ENCODE measurements at regions not wholly inside any gene's neighbourhood (a gene's known extent, or its start where the extent isn't known, plus 50 kb on each side); places are given as distances from the start of the nearest gene placed in this dataset.

DNA sequence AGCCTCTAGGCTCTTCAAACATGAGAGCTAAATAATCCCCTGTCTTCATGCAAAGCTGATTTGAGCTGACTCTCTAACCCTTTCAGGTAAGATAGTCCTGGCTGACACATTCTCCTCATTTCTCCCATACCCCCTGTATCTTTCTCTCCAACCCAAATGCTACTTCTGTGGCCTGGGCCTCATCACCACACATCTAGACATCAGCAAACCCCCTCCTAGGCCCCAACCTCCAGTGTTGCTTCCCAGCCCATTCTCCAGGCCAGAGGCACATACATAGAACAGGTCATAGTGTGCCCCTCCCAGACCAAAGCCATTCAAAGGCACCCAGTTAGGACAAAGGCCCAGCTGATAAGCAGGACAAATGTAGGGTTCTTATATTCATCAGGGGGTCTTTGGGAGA is 84.9 kb downstream of the ANKRD60 start:
- DNase-seq (ENCODE audit: low read depth, low spot score) (no peak), ATAC-seq (no peak), FAIRE-seq (no peak)
- H3K4me3 ChIP-seq, result no peak overlapping the region
- TF ChIP-seq HDAC6 (IDR thresholded peaks at IDR 0.05; ENCODE audit: unreplicated experiment), result no peak
- no peak for TF ChIP-seq SREBF2 (IDR thresholded peaks at IDR 0.05; ENCODE audit: low read length)
- TF ChIP-seq NFXL1 (IDR thresholded peaks at IDR 0.05; ENCODE audit: borderline replicate concordance), result no peak
- TF ChIP-seq KLF5 (IDR thresholded peaks at IDR 0.05; ENCODE audit: partially characterized antibody), result no peak
- TF ChIP-seq SMARCA5 (IDR thresholded peaks at IDR 0.05), result no peak
- TF ChIP-seq, protein P1, sequence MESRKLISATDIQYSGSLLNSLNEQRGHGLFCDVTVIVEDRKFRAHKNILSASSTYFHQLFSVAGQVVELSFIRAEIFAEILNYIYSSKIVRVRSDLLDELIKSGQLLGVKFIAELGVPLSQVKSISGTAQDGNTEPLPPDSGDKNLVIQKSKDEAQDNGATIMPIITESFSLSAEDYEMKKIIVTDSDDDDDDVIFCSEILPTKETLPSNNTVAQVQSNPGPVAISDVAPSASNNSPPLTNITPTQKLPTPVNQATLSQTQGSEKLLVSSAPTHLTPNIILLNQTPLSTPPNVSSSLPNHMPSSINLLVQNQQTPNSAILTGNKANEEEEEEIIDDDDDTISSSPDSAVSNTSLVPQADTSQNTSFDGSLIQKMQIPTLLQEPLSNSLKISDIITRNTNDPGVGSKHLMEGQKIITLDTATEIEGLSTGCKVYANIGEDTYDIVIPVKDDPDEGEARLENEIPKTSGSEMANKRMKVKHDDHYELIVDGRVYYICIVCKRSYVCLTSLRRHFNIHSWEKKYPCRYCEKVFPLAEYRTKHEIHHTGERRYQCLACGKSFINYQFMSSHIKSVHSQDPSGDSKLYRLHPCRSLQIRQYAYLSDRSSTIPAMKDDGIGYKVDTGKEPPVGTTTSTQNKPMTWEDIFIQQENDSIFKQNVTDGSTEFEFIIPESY (IDR thresholded peaks at IDR 0.05), result no peak
- no peak for TF ChIP-seq RAD51 (IDR thresholded peaks at IDR 0.05)
- TF ChIP-seq, protein P2, sequence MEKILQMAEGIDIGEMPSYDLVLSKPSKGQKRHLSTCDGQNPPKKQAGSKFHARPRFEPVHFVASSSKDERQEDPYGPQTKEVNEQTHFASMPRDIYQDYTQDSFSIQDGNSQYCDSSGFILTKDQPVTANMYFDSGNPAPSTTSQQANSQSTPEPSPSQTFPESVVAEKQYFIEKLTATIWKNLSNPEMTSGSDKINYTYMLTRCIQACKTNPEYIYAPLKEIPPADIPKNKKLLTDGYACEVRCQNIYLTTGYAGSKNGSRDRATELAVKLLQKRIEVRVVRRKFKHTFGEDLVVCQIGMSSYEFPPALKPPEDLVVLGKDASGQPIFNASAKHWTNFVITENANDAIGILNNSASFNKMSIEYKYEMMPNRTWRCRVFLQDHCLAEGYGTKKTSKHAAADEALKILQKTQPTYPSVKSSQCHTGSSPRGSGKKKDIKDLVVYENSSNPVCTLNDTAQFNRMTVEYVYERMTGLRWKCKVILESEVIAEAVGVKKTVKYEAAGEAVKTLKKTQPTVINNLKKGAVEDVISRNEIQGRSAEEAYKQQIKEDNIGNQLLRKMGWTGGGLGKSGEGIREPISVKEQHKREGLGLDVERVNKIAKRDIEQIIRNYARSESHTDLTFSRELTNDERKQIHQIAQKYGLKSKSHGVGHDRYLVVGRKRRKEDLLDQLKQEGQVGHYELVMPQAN (conservative IDR thresholded peaks at IDR 0.05), result no peak
- TF ChIP-seq TCF12 (IDR thresholded peaks at IDR 0.05; ENCODE audit: low read depth, low read length), result no peak
- no peak for TF ChIP-seq FOXK2 (IDR thresholded peaks at IDR 0.05)
- TF ChIP-seq, protein P3, sequence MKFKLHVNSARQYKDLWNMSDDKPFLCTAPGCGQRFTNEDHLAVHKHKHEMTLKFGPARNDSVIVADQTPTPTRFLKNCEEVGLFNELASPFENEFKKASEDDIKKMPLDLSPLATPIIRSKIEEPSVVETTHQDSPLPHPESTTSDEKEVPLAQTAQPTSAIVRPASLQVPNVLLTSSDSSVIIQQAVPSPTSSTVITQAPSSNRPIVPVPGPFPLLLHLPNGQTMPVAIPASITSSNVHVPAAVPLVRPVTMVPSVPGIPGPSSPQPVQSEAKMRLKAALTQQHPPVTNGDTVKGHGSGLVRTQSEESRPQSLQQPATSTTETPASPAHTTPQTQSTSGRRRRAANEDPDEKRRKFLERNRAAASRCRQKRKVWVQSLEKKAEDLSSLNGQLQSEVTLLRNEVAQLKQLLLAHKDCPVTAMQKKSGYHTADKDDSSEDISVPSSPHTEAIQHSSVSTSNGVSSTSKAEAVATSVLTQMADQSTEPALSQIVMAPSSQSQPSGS (IDR thresholded peaks at IDR 0.05; ENCODE audit: low read length), result no peak
- TF ChIP-seq SREBF1 (IDR thresholded peaks at IDR 0.05; ENCODE audit: low read length), result no peak
- TF ChIP-seq, protein P4, sequence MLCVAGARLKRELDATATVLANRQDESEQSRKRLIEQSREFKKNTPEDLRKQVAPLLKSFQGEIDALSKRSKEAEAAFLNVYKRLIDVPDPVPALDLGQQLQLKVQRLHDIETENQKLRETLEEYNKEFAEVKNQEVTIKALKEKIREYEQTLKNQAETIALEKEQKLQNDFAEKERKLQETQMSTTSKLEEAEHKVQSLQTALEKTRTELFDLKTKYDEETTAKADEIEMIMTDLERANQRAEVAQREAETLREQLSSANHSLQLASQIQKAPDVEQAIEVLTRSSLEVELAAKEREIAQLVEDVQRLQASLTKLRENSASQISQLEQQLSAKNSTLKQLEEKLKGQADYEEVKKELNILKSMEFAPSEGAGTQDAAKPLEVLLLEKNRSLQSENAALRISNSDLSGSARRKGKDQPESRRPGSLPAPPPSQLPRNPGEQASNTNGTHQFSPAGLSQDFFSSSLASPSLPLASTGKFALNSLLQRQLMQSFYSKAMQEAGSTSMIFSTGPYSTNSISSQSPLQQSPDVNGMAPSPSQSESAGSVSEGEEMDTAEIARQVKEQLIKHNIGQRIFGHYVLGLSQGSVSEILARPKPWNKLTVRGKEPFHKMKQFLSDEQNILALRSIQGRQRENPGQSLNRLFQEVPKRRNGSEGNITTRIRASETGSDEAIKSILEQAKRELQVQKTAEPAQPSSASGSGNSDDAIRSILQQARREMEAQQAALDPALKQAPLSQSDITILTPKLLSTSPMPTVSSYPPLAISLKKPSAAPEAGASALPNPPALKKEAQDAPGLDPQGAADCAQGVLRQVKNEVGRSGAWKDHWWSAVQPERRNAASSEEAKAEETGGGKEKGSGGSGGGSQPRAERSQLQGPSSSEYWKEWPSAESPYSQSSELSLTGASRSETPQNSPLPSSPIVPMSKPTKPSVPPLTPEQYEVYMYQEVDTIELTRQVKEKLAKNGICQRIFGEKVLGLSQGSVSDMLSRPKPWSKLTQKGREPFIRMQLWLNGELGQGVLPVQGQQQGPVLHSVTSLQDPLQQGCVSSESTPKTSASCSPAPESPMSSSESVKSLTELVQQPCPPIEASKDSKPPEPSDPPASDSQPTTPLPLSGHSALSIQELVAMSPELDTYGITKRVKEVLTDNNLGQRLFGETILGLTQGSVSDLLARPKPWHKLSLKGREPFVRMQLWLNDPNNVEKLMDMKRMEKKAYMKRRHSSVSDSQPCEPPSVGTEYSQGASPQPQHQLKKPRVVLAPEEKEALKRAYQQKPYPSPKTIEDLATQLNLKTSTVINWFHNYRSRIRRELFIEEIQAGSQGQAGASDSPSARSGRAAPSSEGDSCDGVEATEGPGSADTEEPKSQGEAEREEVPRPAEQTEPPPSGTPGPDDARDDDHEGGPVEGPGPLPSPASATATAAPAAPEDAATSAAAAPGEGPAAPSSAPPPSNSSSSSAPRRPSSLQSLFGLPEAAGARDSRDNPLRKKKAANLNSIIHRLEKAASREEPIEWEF (IDR thresholded peaks at IDR 0.05; ENCODE audit: insufficient replicate concordance, low read depth, low read length), result no peak
- RAD21 ChIA-PET (ENCODE audit: unreplicated experiment), result no interaction called here
- POLR2A ChIA-PET, result no interaction called here
- no peak overlapping the region for H3K4me2 ChIP-seq (ENCODE audit: control insufficient read depth, insufficient read depth)
- no peak overlapping the region for H3K9ac ChIP-seq (ENCODE audit: control insufficient read depth, insufficient read depth, low read length)
- H3K79me2 ChIP-seq (ENCODE audit: control insufficient read depth, insufficient read depth, low read length), result no peaks in the 10 kb centered on the region
- H3K27ac ChIP-seq (ENCODE audit: control insufficient read depth, insufficient read depth), result no peak overlapping the region
- no peaks in the 10 kb centered on the region for H3K9me3 ChIP-seq (replicated peaks; ENCODE audit: control insufficient read depth, insufficient read depth, low read length)
- in situ Hi-C loops (cut with MboI), result no loop called here
- SMC1A ChIA-PET (ENCODE audit: uncharacterized antibody, unreplicated experiment), result no interaction called here
- H3K4me1 ChIP-seq (ENCODE audit: control insufficient read depth, insufficient read depth, low read length), result no peaks in the 10 kb centered on the region
- CTCF ChIA-PET, result no interaction called here
- no peak overlapping the region for H2AFZ ChIP-seq (ENCODE audit: control insufficient read depth, low read depth, low read length)
- H3K27me3 ChIP-seq (replicated peaks in 1 of 2; ENCODE audit: control insufficient read depth in 2 of 2, insufficient read depth in 2 of 2, low read length in 1 of 2), result no peaks in the 10 kb centered on the region; a peak in 2 of 4 replicates
- H3K36me3 ChIP-seq (ENCODE audit: control insufficient read depth in 2 of 2, insufficient read depth in 2 of 2, low read length in 1 of 2), result no peaks in the 10 kb centered on the region
- intact Hi-C loops (cut with micrococcal nuclease; ENCODE audit: unreplicated experiment), result no loop called here
- no peaks in the 10 kb centered on the region for H4K20me1 ChIP-seq (ENCODE audit: control insufficient read depth, insufficient read depth)
- no TSS peak for BruUV-seq (replicated peaks)

All from GM12878 (cell line).